ENCODE measurements at regions not wholly inside any gene's neighbourhood (a gene's known extent, or its start where the extent isn't known, plus 50 kb on each side); places are given as distances from the start of the nearest gene placed in this dataset.
A peak's percentile ranks its signal among the peaks of the same experiment; 100 is the strongest.

DNA sequence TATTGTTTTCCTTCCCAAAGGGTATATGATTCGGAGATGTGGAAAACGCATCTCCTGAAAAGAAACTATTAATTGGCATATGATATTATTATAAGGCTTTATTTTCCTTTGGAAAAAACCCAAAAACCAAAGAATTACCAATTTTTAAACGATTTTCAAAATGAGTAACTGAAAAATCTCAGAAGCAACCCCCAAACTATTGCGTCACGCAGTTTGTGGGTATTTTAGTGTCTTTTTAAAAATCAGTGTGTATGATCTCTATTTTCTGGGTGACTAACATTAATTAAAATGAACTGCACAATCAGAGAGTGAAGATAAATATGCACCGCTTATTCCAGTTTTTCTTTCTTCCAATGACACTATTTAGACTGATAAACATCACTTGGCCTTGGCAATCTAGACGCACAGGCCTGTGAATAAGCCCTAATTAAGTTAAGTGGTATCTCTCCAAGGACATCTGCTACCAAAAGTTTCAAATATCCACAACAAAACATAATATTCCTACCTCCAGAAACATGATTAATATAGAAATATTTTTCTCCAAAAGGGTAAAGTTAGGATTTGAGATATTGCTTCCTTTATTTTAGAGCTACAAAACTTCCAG is 511.5 kb upstream of the FAM241A start:
- intact Hi-C loops (cut with DNase I): no loop called here
- DNase-seq (ENCODE audit: missing footprints) (no peak), ATAC-seq (no peak)

DNA sequence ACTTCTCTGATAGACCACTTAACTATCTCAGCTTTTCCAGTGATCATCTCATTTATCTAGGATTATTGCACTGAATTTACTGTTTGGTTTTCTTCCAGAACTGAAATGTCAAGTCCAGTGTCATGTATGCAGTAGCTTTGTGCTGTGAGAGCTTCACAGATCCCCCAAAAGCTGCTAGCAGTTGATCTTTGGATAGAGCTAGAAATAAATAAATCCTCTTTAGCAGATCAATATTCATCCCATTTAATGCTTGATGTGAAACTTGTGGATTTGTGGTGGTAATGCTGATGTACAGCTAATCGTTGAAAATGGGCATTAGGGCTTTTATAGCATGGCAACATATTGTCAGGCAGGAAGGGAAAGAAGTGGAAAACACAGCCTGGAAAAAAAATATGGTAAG is 509.6 kb upstream of the FAM241A start:
- intact Hi-C loops (cut with DNase I): no loop called here
- ATAC-seq: no peak

DNA sequence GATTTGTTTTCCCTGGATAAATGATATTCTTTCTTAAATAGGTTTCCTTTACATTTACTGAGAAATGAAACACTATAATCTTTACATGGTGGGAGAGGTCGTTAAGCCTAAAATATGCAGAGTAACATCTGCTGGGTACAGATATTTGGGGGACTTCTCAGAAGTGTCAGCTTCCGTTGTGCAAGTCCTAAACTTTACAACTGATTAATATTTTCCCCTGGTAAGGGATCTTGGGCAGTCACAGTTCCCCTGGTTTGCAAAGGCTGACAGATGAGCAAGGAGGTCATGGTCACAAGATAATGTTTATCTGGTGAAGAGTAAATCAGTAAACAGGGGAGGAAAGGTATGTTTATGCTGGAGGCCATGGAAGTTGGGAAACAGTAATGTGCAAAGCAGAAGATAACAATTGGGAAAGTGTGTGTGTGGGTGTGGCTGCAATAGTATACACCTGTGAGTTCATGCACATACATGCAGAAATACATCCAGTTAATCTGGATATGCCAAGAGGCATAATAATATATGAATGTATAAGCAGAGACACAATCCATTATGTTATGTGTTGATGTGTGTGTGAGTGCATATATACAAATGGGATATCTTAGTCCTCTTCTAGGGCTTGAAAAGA is 508.2 kb upstream of the FAM241A start:
- intact Hi-C loops (cut with DNase I): no loop called here
- no peak for DNase-seq (ENCODE audit: missing footprints)

More for the DNA sequence above, 509.6 kb upstream of the FAM241A start:
- DNase-seq (ENCODE audit: missing footprints): no peak

DNA sequence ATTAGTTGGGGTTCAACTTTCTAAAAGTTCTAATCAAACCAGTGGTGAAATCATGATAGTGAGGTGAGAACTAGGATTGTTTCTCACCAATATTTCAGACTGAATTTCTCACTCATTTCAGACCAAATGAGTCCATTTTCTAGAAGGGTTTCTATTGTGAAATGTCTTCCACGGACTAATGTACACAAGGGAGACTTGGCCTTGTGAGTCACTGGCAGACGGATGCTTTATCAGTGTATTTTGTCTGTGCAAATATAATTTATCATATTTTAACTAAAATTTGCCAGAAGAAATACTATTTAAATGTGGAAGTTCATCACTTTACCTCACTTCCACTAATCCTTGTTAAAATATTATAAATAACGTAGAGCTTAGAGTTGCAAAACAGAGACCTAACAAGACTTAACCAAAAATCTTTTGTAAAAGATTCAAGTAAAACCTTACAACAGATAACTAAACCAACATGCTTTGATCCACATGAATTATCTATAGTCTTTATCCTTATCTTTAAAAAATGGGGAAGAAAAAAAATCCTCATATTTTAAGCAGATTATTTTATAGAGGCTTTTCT is 506.0 kb upstream of the FAM241A start:
- ATAC-seq (no peak), DNase-seq (ENCODE audit: missing footprints) (no peak)
- intact Hi-C loops (cut with DNase I): no loop called here

More for the DNA sequence above, 508.2 kb upstream of the FAM241A start:
- no peak for ATAC-seq

DNA sequence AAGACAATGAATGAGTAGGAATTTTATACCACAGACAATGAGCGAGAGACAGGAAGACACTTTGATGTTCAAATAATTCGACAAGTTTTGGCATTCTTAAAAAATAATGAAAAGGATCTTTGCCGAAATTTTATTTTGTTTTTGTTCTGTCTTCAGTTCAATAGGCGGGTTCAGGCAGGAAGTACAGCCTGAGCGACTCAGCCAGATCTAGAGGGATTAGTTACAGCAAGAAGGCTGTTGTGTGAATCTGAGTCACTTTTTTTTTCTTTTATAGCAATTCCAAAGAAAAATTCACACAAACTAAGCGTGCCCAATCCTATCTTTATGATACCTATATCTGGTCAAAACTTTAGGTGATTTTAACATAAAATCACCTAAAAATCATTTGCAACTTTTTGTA is 505.4 kb upstream of the FAM241A start:
- ATAC-seq (no peak), DNase-seq (ENCODE audit: missing footprints) (no peak)
- intact Hi-C loops (cut with DNase I): loop anchor here (5.0 to 10.0 kb wide), 2 partner anchors 215 to 392 kb away; no protein-coding TSS in a partner anchor

DNA sequence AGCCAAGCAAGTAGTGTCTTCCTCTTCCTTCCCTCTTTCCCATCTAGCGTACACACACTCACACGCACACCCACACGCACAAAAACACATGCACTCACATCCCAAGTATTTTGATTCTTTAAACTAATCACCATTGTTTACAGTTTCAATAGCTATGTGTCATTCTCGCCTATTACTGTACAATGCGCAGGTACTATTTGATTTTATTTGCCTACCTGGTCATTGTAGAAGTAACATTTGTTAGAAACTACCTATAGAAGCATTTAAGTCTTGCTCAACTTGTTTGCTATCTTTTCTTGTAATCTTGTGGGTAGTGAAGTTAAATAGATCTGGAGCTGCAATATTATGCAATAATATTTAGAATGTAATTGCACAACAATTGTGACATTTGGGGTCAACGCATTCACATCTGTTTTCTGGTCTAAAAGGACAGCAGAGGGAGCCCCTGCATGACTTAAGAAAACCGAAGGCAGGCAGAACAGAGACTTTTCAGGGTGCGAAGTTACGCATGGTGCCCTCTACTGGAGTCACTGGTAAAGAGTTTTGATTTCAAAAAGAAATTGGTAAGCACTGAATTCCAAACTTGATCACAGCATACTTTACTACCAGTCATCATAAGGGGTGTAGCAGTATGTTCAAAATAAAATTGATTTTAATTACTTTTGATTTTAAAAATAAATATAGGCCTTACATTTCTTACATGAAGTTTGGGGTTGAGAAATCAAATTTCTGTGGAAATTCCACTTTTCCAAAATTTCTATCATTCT is 503.3 kb upstream of the FAM241A start:
- DNase-seq (ENCODE audit: missing footprints) (no peak), ATAC-seq (peak; percentile 82)
- intact Hi-C loops (cut with DNase I): loop anchor here (5.0 to 10.0 kb wide), 2 partner anchors 213 to 390 kb away; no protein-coding TSS in a partner anchor

DNA sequence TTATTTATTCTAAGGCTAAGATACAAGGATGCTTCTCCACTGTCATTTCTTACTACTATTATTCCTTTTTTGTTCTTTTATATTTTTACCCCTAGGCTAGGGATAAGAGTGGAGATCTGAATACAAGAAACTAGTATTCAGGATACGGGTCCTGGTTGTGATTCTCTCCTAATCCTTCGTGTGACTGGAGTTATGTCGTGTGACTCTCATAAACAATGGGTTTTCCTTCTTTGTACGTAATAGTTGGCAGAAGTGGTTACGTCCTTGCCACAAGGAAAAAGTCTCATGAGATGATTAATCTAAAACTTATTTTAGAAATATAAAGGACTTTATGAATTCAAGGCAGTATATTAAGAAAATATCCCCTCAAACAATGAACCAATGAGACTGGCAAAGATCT is 497.2 kb upstream of the FAM241A start:
- ATAC-seq (no peak), DNase-seq (ENCODE audit: missing footprints) (no peak)
- intact Hi-C loops (cut with DNase I): loop anchor here (10.0 kb wide), 1 partner anchor 207 kb away; no protein-coding TSS in a partner anchor

DNA sequence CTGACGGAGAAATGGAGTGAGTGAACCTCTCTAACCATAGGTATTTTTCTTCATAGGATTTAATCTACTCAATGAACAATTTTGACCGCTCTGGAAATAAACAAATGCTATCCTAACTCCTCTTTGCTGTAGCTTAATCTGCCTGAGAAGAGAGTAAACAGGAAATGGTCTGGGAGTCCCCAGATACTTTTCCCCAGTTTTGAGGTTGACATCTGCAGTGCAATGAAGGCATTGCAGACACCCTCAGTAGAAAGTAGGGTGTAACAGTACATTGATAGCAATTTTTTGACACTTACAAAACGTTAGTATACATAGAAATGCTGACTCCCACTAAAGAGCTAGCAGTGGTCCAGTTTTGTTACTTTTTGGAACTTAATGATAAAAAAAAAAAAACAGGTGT is 495.9 kb upstream of the FAM241A start:
- ATAC-seq (no peak), DNase-seq (ENCODE audit: missing footprints) (no peak)
- intact Hi-C loops (cut with DNase I): loop anchor here (10.0 kb wide), 1 partner anchor 205 kb away; no protein-coding TSS in a partner anchor

DNA sequence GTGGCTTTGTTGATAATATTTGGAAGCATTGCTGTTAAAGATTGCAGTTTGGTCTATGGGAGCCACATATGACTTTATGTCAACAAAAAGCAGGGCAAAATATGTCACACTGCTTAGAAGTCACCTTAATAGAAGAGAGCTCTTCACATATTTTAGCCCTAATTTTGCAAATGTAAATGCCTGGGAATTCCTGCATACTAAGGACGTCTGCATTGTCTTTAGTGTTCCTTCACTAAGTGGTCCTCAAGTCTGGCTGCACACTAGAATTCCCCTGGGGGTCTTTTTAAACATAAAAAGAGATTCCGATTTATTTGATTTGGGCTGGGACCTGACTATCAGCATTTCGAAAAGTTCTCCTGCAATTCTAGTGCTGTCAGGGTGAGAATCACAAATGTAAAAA is 495.1 kb upstream of the FAM241A start:
- DNase-seq (ENCODE audit: missing footprints): no peak
- intact Hi-C loops (cut with DNase I): no loop called here
- ATAC-seq: no peak

DNA sequence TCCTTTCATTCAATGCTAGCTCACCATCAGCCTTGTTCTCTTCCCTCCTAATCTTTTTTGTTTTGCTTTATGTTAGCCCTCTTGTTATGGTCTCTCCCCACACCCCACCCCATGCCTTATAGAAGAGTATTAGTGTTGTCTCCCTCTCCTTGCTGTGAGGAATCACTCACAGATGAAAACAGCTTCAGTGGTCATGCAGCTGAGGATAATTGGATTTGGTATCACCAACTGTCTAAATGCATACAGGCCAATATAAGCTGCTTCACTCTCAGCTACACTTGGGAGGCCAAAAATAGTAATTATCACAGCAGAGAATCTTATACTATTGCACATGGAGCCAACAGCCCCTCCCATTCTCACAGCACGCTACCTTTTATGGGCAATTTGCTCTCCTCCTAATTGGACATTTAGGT is 494.6 kb upstream of the FAM241A start:
- DNase-seq (ENCODE audit: missing footprints) (no peak), ATAC-seq (no peak)
- intact Hi-C loops (cut with DNase I): no loop called here

DNA sequence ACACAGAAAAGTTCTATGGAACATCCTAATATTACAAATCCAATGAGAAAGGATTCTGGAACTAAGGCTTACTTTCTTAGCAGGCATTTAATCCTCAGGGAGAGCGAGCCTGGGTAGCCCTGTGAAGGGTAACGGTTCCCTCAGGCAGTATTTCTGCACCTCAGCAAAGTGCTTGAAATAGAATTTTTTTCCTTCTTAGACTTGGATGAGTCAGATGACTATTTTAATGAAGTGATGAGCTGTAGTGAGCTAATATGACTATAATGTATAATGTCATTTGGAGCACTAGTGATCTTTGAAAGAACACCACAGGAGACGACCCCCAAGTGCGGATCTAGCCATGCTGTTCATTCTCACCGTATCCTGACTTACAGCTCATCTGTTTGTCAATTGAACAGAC is 493.0 kb upstream of the FAM241A start:
- intact Hi-C loops (cut with DNase I): no loop called here
- DNase-seq (ENCODE audit: missing footprints) (no peak), ATAC-seq (no peak)

DNA sequence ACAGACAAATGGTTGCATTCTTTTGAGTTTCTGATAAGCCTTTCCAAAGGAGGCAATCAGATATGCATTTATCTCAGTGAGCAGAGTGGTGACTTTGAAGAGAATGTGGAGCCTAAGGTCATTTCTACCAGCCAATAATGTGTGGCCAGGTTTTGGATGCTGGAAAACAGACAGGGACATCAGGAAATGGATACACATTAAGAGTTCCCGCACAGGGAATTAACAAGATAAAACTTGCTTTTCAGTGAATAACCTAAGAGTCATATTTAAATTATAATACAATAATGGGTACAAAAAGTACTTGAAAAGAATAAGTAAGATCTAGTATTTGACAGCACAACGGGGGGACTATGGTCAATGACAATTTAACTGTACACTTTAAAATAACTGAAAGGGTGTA is 492.3 kb upstream of the FAM241A start:
- DNase-seq (ENCODE audit: missing footprints) (no peak), ATAC-seq (no peak)
- intact Hi-C loops (cut with DNase I): no loop called here

DNA sequence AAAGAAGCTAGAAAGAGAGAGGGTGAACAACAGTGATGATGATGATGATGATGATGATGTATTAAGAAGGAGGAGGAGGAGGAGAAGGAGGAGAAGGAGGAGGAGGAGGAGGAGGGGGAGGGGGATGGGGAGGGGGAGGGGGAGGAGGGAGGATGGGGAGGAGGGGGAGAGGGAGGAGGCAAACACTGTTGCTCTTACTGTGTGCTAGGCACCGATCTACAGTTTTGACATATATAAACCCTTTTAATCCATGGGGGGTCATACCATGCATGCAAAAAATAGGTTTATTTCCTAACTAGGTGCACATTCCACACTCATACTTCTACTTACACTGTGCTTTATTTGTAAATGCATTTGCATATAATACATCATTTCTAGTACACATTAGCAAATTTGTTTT is 482.8 kb upstream of the FAM241A start:
- ATAC-seq: no peak
- intact Hi-C loops (cut with DNase I): no loop called here
- DNase-seq (ENCODE audit: missing footprints): no peak

DNA sequence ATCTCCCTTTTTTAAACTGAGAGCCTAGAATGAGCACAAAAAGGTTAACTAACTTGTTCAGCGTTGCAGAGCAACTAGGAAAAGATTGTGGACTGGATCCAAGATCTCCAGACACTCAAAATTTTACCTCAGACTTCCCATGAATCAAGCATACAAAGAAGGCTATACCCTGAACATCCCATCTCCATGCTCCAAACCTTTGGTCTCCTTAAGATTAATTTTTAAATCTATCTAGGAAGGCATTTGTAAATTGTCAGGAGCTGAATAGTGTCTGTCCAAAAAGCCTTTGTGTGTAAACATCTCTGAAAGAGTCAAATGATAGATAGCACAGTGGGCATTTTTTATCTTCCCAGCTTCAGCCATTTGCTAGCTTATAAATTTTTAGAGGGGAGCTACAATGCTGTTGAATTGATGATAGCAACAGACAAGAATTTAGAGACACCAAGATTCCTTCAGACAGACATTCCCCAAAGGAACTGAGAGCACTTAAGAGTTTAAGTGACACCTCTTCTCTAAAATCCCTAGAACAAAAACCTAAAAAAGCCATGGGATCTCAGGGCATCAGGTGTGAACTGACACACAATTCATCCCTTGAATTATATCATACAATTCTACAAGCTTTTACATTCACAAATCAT is 480.8 kb upstream of the FAM241A start:
- DNase-seq (ENCODE audit: missing footprints) (no peak), ATAC-seq (no peak)
- intact Hi-C loops (cut with DNase I): no loop called here

DNA sequence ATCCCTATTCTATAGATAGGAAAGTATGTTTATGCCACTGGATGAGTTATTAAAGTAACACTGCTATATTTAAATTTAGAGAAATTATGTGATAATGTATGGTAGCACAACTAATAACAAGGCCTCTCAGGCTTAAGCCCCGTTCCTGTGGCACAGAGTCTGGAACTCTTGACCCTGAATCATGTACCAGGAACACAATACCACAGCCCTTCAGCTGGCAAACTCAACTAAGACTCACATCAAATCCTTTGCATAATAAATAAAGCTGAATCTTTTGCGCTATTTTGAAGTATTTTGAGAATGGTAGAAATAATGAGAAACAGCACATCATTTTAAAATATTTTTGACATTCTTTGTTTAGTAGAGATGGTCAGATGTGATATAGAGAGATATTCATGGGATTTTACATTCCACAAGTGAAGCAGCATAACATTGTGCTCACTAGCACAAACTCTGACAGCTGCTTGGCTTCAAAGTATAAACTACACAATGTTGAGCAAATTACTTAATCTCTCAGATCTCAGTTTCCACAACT is 478.4 kb upstream of the FAM241A start:
- ATAC-seq (no peak), DNase-seq (ENCODE audit: missing footprints) (no peak)
- intact Hi-C loops (cut with DNase I): no loop called here

DNA sequence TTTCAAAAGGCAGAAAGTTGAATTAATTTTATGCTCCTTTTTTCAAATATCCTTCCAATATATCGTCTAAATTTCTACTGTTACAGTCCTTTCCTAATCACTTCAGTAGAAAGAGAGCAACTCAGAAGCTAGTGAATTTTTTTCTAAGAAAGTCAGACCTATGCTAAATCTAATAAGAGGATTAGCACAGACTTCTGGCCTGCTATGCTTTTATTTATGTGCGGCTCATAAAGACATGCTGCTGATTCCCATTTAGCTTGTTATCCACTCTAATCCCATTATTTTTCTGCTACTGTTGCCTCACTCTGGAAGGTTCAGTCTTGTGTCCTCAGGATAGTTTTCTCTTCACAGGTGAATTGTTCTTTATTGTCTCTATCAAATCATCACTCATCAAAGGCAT is 473.5 kb upstream of the FAM241A start:
- ATAC-seq: no peak
- DNase-seq (ENCODE audit: missing footprints): no peak
- intact Hi-C loops (cut with DNase I): no loop called here

DNA sequence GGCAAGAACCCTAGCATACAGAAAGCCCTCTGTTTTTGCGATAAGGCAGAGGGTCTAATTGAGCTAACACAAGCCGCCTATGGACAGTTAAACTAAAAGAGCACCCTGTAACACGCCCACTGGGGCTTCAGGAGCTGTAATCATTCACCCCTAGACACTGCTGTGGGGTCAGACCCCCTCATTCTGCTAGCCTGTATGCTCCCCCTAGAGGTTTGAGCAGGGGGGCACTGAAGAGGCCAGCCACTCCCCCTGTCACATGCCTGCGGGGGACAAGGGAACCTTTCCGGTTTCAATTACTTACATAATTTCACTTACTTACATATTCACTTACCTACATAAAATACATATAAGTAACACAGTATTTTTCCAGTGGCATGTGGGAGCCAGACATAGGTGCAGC is 469.5 kb upstream of the FAM241A start:
- intact Hi-C loops (cut with DNase I): no loop called here

DNA sequence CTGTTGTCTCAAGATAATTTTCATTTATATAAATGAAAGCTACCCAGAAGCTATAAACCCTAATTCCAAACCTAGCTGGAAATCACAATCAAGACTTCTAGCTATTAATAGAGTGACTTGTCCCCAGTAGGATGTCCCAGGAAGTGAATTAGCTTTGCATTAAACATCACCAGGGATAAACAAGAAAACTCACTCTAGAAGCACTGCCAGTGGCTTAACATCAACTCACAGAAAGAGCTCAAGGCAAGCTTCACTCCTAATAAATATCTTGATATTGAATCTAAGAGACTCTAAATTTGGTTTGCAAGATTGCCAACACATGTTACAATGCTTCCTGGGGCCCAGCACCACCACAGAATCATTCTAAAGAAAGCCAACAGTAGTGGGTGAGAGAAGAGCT is 468.7 kb upstream of the FAM241A start:
- ATAC-seq (no peak), DNase-seq (ENCODE audit: missing footprints) (no peak)
- intact Hi-C loops (cut with DNase I): no loop called here

More for the DNA sequence above, 469.5 kb upstream of the FAM241A start:
- DNase-seq (ENCODE audit: missing footprints) (no peak), ATAC-seq (no peak)

DNA sequence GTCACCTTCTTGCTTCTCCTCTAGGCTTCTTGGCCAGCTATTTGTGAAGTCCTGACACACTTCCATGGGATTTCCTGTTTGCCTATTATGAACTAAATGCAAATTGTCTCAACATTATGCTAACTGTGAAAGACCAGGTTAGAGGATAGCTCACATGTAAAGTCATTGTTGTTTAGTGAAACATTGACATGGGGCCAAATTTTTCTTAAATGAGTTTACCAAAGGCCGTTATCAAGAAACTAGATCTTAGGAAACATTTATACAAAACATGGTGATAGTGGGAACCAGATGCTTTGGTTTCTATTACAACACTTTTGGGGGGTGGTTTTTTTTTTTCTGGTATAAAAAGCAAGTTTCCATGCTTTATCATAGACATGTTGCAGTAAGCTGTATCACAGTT is 466.8 kb upstream of the FAM241A start:
- intact Hi-C loops (cut with DNase I): no loop called here
- no peak for ATAC-seq
- DNase-seq (ENCODE audit: missing footprints): no peak
